ENCODE measurements at regions not wholly inside any gene's neighbourhood (a gene's known extent, or its start where the extent isn't known, plus 50 kb on each side); places are given as distances from the start of the nearest gene placed in this dataset.

GRCh38 chr20:57097245-57097915, 169.1 kb downstream of the BMP7 start:
- TF ChIP-seq, protein P1, sequence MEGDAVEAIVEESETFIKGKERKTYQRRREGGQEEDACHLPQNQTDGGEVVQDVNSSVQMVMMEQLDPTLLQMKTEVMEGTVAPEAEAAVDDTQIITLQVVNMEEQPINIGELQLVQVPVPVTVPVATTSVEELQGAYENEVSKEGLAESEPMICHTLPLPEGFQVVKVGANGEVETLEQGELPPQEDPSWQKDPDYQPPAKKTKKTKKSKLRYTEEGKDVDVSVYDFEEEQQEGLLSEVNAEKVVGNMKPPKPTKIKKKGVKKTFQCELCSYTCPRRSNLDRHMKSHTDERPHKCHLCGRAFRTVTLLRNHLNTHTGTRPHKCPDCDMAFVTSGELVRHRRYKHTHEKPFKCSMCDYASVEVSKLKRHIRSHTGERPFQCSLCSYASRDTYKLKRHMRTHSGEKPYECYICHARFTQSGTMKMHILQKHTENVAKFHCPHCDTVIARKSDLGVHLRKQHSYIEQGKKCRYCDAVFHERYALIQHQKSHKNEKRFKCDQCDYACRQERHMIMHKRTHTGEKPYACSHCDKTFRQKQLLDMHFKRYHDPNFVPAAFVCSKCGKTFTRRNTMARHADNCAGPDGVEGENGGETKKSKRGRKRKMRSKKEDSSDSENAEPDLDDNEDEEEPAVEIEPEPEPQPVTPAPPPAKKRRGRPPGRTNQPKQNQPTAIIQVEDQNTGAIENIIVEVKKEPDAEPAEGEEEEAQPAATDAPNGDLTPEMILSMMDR (IDR thresholded peaks at IDR 0.05; ENCODE audit: low read depth, low read length) = no peak
- no peak for TF ChIP-seq EZH2phosphoT487 (IDR thresholded peaks at IDR 0.05; ENCODE audit: low read depth)
